ENCODE measurements at regions not wholly inside any gene's neighbourhood (a gene's known extent, or its start where the extent isn't known, plus 50 kb on each side); places are given as distances from the start of the nearest gene placed in this dataset.
A peak's percentile ranks its signal among the peaks of the same experiment; 100 is the strongest.
"Not testable (repeated sequence)": the region's sequence is repeated elsewhere in the genome, so short reads cannot be mapped to it uniquely, and the experiment has no call there.

GRCh38 chr14:105890474-105891220 is 364.3 kb downstream of the TMEM121 start:
- peaks cover 33% of the 10 kb centered on the region for H3K4me1 Mint-ChIP-seq

GRCh38 chr14:105891221-105891602 is 364.8 kb downstream of the TMEM121 start:
- Mint-ChIP-seq H3K4me3 (no peak overlapping the region), H3K27ac (no peak overlapping the region), H3K27me3 (peaks cover 98% of the 10 kb centered on the region), H3K4me1 (peaks cover 33% of the 10 kb centered on the region), H3K9me3 (peaks cover 2% of the 10 kb centered on the region), H3K36me3 (peaks cover 4% of the 10 kb centered on the region)
- CTCF ChIA-PET: no interaction called here
- no peak for DNase-seq

More at GRCh38 chr14:105890474-105891220, 364.3 kb downstream of the TMEM121 start:
- peaks cover 4% of the 10 kb centered on the region for H3K36me3 Mint-ChIP-seq
- H3K27me3 Mint-ChIP-seq: peaks cover 97% of the 10 kb centered on the region
- no peak overlapping the region for H3K27ac Mint-ChIP-seq
- CTCF ChIA-PET: no interaction called here
- peaks cover 2% of the 10 kb centered on the region for H3K9me3 Mint-ChIP-seq
- H3K4me3 Mint-ChIP-seq: no peak overlapping the region
- DNase-seq: peak; percentile 19

GRCh38 chr14:105891631-105892452 is 365.5 kb downstream of the TMEM121 start:
- Mint-ChIP-seq H3K9me3 (peaks cover 2% of the 10 kb centered on the region), H3K36me3 (peaks cover 4% of the 10 kb centered on the region), H3K27ac (no peak overlapping the region), H3K27me3 (peaks cover 97% of the 10 kb centered on the region), H3K4me3 (no peak overlapping the region), H3K4me1 (peaks cover 39% of the 10 kb centered on the region)
- peak; percentile 18 for DNase-seq
- CTCF ChIA-PET: no interaction called here

GRCh38 chr14:105892453-105893441 is 366.4 kb downstream of the TMEM121 start:
- H3K27ac Mint-ChIP-seq, H3K4me3 Mint-ChIP-seq, CTCF ChIA-PET, H3K36me3 Mint-ChIP-seq, H3K9me3 Mint-ChIP-seq: not testable (repeated sequence)
- H3K27me3 Mint-ChIP-seq: peaks cover 98% of the 10 kb centered on the region
- H3K4me1 Mint-ChIP-seq: peaks cover 40% of the 10 kb centered on the region
- DNase-seq: peak; percentile 11

GRCh38 chr14:105893686-105894085 is 367.3 kb downstream of the TMEM121 start:
- H3K9me3 Mint-ChIP-seq, CTCF ChIA-PET, H3K27ac Mint-ChIP-seq, H3K36me3 Mint-ChIP-seq, H3K4me3 Mint-ChIP-seq: not testable (repeated sequence)
- peak; percentile 14 for DNase-seq
- peaks cover 98% of the 10 kb centered on the region for H3K27me3 Mint-ChIP-seq
- peaks cover 30% of the 10 kb centered on the region for H3K4me1 Mint-ChIP-seq

- CTCF ChIA-PET: no interaction called here
- Mint-ChIP-seq H3K36me3 (no peaks in the 10 kb centered on the region), H3K27ac (no peak overlapping the region), H3K9me3 (no peaks in the 10 kb centered on the region), H3K4me1 (peaks cover 30% of the 10 kb centered on the region), H3K4me3 (no peak overlapping the region), H3K27me3 (peaks cover 98% of the 10 kb centered on the region)
- peak; percentile 9 for DNase-seq
Measured at GRCh38 chr14:105894125-105894977, 368.0 kb downstream of the TMEM121 start.

- no peaks in the 10 kb centered on the region for H3K36me3 Mint-ChIP-seq
- H3K4me1 Mint-ChIP-seq: peaks cover 23% of the 10 kb centered on the region
- DNase-seq: peak; percentile 14
- peaks cover 98% of the 10 kb centered on the region for H3K27me3 Mint-ChIP-seq
- H3K27ac Mint-ChIP-seq: no peak overlapping the region
- H3K4me3 Mint-ChIP-seq: no peak overlapping the region
- no peaks in the 10 kb centered on the region for H3K9me3 Mint-ChIP-seq
- CTCF ChIA-PET: no interaction called here
Measured at GRCh38 chr14:105894978-105895881, 368.8 kb downstream of the TMEM121 start.

- H3K9me3 Mint-ChIP-seq, CTCF ChIA-PET, H3K4me3 Mint-ChIP-seq, H3K36me3 Mint-ChIP-seq, H3K27ac Mint-ChIP-seq: not testable (repeated sequence)
- H3K27me3 Mint-ChIP-seq: peaks cover 98% of the 10 kb centered on the region
- peaks cover 28% of the 10 kb centered on the region for H3K4me1 Mint-ChIP-seq
- peak; percentile 21 for DNase-seq
Measured at GRCh38 chr14:105896206-105896605, 369.8 kb downstream of the TMEM121 start.

GRCh38 chr14:105896961-105897724 is 370.8 kb downstream of the TMEM121 start:
- not testable (repeated sequence) for H3K4me3 Mint-ChIP-seq, H3K36me3 Mint-ChIP-seq, H3K9me3 Mint-ChIP-seq
- peak overlapping the region; percentile 24 for H3K27ac Mint-ChIP-seq
- H3K27me3 Mint-ChIP-seq: peaks cover 98% of the 10 kb centered on the region
- peaks cover 28% of the 10 kb centered on the region for H3K4me1 Mint-ChIP-seq
- CTCF ChIA-PET: interaction anchor here (0.7 kb wide), 1 partner anchor 39 kb away, joined by 3 read pairs; no protein-coding TSS in a partner anchor
- peak; percentile 55 for DNase-seq

- Mint-ChIP-seq H3K4me1 (peaks cover 30% of the 10 kb centered on the region), H3K27me3 (peaks cover 98% of the 10 kb centered on the region), H3K4me3 (no peak overlapping the region), H3K27ac (no peak overlapping the region), H3K36me3 (no peaks in the 10 kb centered on the region), H3K9me3 (no peaks in the 10 kb centered on the region)
- CTCF ChIA-PET: interaction anchor here (0.7 kb wide), 1 partner anchor 39 kb away, joined by 3 read pairs; no protein-coding TSS in a partner anchor
- no peak for DNase-seq
Measured at GRCh38 chr14:105897725-105898113, 371.3 kb downstream of the TMEM121 start.

- Mint-ChIP-seq H3K27me3 (peaks cover 99% of the 10 kb centered on the region), H3K27ac (no peak overlapping the region), H3K4me3 (no peak overlapping the region), H3K4me1 (peaks cover 30% of the 10 kb centered on the region), H3K36me3 (no peaks in the 10 kb centered on the region), H3K9me3 (no peaks in the 10 kb centered on the region)
- DNase-seq: no peak
- CTCF ChIA-PET: no interaction called here
Measured at GRCh38 chr14:105898482-105899010, 372.2 kb downstream of the TMEM121 start.
